Sciatic nerve (tissue), 2 donors: ENCODE measurements at regions not wholly inside any gene's neighbourhood (a gene's known extent, or its start where the extent isn't known, plus 50 kb on each side); places are given as distances from the start of the nearest gene placed in this dataset.
A peak's percentile ranks its signal among the peaks of the same experiment; 100 is the strongest.

Source experiments
- ATAC-seq: fragments of 200-7000 bp; cut with Tn5 transposase; one replicate; pipeline ENCODE4 v1.9.1; 2020; ENCODE audit warnings: mild to moderate bottlenecking, moderate library complexity
- DNase-seq: peaks from one replicate; pipeline ENCODE4 v3.0.0-alpha.2; 2020; ENCODE audit warnings: low spot score
- intact Hi-C: fragments of 100-400 bp; cut with DNase I; formaldehyde crosslinking; loops from one replicate; pipeline ENCODE4 v1.14.2; 2022
- donor health status: DM: no; HTN: no; CAD: no.
- donor health status: DM: no; HTN: no; CAD: no.

DNA sequence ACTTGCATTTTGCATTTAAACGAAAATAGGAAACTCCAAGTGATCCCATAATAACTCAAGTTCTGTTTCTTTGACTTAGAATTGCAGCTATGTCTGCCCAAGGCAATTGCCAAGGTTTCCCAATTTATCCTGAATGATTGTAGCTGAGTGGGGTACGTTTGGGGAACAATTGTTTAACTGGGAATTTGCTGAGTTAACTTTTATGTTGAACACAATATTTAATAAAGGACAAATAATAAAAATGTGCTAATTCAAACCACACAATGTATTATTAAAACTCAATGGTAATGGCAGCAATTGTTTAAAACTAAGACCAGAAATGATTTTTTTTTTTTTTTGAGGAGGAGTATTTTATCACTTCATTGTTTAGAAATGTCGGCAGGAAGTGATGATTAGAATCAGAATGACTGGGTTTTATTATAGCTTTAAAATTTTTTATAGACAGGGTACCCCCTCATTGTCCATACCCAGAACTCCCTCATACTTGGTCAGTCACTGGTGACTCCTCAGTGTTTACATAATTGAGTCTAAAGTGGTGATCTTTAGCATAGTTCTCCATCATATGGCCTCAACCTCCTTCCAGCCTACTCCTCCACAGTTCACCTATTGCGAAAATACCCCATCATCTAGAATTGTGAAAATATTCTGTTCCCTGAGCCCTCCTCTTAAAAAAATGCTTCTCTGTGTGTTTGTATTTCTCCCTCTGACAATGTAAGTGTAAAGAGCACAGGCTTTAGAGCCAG is 389.2 kb upstream of the CITED2 start:
- intact Hi-C loops: no loop called here
- no peak for ATAC-seq

DNA sequence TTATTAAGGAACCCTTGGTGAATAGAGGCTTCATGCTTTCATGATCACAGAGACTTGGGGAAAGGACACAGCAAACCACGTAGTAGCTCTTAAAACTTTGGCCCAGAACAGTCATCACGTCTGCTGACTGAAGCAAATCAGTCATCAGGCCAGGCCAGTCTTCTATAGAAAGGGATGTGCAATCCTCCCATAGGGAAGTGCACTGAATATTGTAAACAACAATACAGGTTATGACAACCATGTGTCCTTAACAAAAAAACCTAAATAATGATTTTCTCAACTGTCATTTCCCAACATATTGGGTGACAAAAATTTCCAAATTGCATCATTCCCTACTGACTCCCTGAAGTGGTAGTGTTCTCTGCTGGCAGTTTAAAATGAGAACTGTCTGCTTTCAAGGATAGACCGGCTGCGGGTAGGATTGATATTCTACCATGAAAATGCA is 388.2 kb upstream of the CITED2 start:
- no peak for DNase-seq
- ATAC-seq: no peak
- intact Hi-C loops: no loop called here

More for the DNA sequence above, 389.2 kb upstream of the CITED2 start:
- DNase-seq: no peak

DNA sequence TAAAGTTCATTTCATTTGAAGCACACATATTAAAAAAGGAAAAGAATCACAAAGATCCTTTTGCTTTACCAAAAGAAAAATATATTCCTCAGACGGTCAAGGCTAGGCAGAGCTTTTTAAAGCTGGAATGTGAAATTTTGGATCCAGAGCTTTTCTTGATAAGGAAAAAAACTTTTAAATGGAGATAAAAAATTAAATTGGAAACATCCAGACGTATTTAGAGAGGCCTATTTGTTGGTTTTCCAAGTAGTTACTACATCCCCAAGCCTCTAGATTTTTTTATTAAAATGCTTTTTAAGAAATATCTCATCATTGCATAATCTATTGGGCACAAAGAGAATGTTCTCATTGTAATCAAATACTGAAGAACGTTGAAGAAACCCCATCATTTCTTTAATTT is 385.7 kb upstream of the CITED2 start:
- ATAC-seq: no peak
- intact Hi-C loops: no loop called here
- no peak for DNase-seq

DNA sequence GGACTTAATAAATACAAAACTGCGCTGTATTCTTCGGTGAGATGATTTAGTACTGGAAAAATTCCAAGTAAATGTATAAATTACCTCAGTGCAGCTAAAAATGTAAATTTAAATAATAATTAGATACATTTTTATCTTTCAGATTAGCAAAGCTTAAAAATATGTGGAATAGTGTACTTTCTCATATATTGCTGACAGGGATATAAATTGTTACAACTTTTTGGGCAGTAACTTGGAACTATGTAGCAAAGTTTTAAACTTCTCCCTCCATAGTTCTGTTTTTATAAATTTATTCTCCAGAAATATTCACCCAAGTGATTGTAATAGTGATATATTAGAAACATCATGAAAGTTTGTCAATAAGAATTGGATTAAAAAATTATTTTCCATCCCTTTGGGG is 384.6 kb upstream of the CITED2 start:
- intact Hi-C loops: no loop called here
- ATAC-seq (no peak), DNase-seq (no peak)

DNA sequence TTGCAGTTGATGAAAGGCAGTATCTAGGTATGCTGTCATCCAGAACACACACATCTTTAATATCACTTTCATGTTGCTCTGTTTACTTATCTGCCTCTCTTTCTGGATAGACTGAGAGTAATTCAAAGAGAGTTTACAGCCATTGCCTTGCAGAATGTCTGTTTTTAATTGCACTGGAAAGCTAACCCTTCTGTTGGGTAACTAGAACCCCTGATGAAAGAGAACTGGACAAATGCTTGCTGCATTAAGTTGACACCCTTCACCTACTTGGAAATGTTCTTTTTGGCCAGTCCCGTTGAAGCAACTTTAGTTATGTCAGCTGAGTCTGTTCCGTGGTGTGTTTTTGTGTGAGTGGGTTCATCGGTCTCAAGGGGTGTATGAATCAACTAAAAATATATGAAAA is 383.8 kb upstream of the CITED2 start:
- intact Hi-C loops: no loop called here
- DNase-seq (no peak), ATAC-seq (peak; percentile 87)

DNA sequence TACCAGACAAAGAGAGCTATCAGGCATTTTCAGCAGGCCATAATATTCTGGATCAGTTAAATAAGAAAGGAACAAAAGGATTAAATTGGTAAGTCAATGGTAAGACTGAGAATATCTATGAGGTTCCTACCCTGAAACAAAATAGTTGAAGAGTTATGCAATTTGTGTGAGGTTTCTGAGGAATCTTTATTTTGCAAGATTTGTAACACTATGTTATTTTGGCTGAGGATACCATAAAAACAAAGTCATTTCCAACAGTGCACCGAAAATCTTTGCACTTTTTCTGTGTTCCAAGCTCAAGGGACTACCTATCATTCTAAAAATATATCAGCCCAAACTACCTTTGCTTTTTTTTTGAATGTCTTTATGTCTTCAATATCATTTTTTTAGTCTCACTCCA is 383.3 kb upstream of the CITED2 start:
- ATAC-seq (peak; percentile 88), DNase-seq (no peak)
- intact Hi-C loops: no loop called here

DNA sequence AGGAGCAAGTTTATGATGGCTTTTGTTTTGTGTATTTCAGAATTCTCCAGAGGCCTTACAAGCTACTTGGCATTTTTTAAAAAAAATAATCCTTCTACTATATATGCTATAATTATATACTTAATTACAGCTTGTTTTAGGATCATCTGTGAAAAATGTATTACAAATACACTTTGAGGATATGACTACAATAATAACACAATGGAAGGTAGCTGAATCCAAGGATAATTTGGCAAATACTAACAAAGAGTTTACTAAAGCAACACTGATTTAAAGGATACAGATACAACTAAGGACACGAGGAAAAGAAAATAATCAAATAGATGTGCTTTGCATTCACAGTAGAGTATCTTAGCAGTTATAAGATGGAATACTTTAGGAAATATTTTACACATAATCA is 381.9 kb upstream of the CITED2 start:
- intact Hi-C loops: no loop called here
- no peak for DNase-seq
- ATAC-seq: no peak

DNA sequence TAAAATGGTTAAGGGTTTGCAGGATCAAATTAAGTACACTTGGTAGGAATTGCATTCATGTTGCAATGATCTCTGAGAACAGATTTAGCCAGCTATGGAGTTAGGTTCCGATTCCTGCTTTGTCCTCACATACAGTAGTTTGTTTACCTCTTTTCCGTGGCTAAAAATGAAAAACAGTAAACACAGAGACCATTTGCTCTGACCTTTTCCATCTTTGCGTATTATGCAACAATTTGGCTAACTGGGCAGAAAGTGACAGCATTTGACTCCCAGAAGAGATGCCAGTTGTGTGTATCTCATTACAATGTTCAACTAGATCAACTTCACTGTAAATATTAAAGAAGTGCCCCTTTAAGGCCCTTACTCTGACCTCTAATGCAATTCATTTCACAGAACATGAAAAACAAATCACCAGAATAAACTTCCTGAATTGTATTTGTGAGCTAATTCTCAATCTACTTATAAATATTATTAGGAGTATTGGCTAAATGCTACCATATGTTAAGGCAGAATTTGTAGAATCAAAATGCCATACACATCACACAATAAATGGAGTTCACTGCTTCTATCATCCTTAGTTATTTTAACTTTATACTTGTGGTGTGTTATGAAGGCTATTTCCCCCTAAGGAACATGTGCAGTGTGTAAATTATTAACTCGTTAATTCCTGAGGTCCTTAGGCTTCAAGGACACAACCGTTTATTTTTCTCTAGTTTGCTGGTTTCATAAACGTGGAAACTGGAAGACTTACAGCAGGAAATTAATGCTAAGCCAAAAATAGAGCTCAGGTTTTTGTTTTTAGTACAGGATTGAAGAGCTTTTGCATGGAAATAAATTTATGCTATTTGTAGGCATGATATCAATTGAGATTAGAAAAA is 380.7 kb upstream of the CITED2 start:
- ATAC-seq (no peak), DNase-seq (no peak)
- intact Hi-C loops: no loop called here

DNA sequence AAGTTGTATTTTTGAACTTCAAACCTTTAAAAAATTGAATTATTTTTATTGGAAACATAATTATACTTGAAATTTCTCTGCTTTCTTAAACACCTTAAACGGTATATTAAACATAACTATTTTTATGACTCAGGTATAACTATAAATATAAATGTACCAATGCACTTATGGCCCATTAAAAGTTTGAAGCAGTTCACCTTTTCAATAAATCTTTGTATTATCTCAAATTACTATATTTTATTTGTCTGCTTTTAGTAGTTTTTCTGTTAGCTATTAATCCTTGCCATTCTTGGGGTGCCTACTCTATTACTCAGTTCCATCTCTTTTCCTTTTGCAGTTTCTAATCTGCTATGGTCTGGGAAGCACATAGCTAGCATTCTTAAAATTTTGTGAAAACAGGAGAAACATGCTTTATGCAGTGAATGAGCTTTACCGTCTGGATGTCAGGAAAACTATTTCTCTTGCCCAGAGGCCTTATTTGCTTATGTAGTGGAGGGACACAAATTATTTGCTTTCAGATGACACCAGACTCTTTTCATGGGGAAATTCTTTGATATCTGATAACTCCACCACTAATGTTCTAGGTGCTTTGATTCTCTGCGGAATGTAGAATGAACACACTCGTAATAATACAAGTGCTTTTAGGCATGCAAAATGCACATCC is 378.9 kb upstream of the CITED2 start:
- intact Hi-C loops: no loop called here

DNA sequence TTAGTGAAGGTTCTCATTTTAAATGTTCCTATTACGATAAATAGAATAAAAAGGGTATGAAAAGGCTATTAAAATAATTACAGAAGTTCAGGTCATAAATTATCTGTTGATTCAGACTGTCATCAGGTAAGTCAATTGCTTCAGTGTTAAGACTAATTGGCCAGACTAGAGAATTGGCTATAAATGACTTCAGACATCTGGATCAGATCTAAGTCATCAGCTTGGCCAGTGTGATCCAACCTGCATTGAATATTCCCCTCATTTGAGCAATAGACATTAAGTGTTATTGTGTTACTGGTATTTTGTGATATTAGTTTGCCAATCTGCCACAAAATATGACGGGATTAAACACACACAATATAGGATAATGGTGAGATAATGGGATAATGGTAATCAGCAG is 377.6 kb upstream of the CITED2 start:
- intact Hi-C loops: no loop called here
- DNase-seq (no peak), ATAC-seq (peak; percentile 40)

More for the DNA sequence above, 378.9 kb upstream of the CITED2 start:
- ATAC-seq (no peak), DNase-seq (no peak)

DNA sequence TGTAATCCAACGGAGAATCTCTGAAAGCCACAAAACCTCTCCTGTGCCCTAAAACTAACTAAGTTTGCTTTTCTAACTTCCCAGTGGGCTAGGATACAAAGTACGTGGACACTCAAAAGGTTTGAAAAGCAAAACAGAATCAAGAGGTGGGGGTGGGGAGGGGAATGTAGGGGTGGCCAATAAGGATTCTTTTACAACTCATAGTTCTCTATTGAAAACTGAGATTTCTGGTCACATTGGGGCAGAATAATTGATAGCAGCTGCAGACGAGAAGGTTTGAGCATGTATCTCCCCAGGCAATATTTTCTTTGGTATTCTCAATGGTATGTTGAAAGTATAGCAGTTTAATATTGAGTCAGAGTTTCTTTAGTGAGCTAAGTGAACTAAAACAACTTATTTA is 376.7 kb upstream of the CITED2 start:
- no peak for ATAC-seq
- intact Hi-C loops: no loop called here
- DNase-seq: no peak

DNA sequence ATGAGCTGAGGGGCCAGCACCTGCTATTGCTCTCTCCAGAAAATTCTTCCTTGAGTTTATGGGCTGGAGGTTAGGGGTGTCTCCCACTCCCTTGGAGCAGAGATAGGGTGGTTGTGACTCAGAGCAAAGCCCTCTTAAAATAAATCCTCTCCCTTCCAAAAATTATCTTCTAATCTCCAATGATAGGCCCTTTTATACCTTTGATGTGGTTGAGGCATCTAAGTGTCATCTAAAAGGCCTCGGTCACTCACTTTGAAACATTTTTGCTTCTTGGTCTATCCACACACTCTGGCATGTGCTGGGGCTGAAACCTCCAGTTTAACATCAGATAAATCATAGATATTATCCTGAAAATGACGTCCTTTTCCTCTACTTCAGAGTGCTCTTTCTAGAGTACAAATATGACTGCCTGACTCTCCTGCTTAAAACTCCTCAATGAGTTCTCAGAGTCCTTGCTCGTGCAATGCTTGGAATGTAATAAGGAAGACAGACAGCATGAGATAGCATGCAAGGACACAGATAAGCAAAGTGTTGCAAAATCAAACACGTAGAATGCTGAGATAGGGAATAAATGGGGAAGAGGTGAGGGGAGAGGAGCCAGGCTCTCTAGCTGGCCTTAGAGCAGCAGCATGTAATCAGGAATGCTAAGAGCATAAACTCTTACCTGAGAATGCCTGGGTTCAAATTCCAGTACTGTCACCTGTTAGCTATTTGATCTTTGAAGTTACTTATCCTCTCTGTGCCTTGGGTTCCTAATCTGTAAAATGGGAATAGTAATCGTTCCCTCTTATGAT is 374.1 kb upstream of the CITED2 start:
- DNase-seq (no peak), ATAC-seq (no peak)
- intact Hi-C loops: no loop called here

DNA sequence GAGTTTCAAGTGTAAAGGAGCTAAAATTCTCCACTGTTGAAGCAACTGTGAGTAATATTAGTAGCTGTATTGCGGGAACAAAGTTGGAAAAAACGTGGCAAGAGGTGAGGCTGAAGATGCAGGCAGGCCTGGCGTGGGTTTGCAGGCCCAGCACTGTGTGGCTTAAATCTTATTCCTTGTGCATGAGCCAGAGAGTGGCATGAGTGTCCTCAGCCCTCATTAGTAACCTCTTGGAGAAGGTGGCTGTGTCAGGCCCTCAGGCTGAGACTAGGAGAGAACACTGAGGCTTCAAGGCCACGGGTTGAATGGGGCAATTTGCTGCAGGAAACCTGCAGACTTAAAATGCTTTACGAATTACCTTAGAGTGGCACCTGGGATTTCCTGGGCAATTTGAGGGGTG is 372.7 kb upstream of the CITED2 start:
- intact Hi-C loops: no loop called here
- DNase-seq (no peak), ATAC-seq (no peak)

DNA sequence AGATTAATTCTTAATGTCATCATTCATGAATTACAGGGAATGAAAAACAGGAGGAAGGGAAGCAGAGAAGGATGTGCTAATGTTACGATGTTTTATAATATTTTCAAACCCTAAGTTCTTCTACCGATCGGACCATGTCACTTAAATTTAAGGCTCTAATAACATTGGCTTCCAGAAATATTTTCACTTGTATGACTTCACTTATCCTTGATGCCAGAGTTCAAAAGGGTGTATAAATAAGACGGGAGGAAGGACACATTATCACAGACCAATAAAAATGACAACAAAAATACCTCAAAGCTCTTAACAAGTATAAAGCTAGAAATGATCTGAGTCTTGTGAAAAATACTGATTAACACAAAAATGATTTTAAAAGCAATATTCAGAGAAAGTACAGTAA is 370.4 kb upstream of the CITED2 start:
- intact Hi-C loops: no loop called here
- DNase-seq: no peak
- ATAC-seq: peak; percentile 38

DNA sequence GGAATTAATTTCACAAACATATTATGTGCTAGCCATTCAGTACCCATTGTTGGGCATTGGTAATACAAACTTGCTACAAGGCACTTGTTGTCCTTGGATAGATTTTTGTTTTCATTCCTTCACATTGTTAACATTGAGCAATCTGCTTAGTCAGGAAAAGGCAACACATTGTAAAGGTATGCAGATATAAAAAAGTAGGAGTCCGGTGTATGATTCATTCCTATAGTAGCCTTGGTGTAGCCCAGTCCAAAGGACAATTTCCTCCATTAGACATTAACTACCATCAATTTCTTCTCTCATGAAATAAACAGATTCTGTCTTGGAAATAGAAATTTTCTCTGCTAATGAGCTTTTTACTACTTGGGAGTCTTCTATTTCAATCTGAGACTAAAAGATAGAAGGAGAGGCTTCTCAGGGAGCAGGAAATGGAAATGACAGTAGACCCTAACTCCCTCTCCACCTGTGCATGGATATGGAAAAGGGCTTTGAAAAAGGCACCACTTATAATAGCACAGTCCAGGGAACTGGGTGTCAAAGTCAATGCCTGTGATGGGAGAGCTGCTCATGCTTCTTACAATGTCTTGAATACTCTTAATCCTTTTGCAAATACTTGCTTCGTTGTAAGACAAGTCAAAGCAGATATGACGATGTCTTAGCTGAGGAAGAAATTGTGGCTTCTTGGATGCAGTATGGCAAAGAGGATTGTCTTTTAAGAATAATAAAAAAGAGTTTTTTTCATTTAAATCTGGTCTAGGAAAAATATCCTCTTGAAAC is 369.4 kb upstream of the CITED2 start:
- DNase-seq: no peak
- intact Hi-C loops: no loop called here
- no peak for ATAC-seq

DNA sequence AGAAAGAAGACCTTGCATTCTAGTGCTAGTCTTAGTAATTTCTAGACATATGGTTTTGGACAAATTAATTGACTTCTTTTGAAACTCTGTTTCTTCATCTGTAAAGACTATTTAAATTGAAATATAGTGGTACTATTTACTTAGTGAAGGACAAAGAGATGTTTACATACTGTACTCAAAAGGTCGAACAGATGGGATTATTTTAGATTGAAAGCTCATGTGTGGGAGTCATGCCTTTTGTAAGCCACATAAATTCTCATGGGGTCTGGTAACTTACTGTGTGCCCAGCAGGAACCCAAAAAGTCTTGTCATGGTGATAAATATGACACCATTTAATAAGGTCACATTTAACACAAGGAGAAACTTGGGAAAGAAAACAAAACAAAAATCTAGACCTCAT is 368.2 kb upstream of the CITED2 start:
- ATAC-seq: no peak
- no peak for DNase-seq
- intact Hi-C loops: no loop called here

DNA sequence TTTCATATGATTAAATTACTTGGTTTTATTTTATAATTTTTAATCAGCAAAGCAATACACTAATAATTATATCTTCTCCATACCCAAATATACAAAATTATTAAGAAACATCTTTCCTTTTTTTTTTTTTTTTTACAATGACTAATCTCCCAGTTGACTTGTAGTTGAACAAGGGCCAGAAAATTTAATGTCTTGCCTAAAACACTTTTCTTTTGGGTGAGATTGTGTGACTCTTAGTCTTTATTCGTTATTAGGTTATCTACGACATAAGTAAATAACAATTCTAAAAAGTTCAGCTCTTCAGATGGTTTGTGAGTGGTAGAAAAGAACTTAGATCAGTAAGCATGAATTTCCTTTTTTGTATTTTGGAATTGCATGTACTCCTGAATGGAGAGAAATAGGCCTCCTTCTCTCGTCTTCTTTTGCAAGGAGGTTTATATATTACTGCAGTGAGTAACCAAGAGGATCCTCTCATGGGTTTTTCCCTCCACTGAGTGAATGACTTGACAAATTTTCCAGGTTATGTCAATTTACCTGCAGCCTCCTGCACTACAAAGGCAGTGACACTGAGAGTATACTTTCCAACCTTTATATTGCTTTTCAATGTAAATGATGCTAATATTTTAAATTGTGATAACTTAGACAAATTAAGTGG is 364.5 kb upstream of the CITED2 start:
- ATAC-seq: no peak
- DNase-seq: no peak
- intact Hi-C loops: no loop called here

DNA sequence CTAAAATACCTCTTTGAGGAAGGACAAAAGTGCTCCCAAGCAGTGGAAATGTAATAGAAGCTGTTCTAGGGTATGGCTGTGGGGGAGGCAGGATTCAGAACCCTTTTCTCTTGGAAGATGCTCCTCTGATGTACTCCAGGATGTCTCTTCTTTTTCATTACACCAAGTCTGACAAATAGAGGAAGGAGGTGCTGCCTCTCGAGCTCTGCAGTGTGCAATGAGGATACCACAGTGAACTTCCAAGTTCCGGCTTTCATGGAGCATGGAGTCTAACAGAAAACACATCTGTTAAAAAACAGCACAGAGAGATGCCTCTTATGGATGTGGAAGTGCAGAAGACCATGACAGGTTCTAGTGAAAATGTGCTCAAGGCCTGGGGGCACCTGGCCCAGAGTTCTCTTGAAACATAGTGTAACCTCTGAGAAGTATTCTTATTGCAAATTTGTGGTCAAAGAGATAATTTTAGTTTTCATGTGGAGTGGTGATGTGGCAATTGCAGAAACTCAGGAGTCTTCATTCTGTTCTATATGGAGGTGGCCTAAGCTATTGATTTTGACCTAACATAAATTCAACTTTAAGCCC is 362.0 kb upstream of the CITED2 start:
- no peak for ATAC-seq
- intact Hi-C loops: no loop called here

More for the DNA sequence above, 362.0 kb upstream of the CITED2 start:
- DNase-seq: no peak
